ENCODE measurements at regions not wholly inside any gene's neighbourhood (a gene's known extent, or its start where the extent isn't known, plus 50 kb on each side); places are given as distances from the start of the nearest gene placed in this dataset.

DNA sequence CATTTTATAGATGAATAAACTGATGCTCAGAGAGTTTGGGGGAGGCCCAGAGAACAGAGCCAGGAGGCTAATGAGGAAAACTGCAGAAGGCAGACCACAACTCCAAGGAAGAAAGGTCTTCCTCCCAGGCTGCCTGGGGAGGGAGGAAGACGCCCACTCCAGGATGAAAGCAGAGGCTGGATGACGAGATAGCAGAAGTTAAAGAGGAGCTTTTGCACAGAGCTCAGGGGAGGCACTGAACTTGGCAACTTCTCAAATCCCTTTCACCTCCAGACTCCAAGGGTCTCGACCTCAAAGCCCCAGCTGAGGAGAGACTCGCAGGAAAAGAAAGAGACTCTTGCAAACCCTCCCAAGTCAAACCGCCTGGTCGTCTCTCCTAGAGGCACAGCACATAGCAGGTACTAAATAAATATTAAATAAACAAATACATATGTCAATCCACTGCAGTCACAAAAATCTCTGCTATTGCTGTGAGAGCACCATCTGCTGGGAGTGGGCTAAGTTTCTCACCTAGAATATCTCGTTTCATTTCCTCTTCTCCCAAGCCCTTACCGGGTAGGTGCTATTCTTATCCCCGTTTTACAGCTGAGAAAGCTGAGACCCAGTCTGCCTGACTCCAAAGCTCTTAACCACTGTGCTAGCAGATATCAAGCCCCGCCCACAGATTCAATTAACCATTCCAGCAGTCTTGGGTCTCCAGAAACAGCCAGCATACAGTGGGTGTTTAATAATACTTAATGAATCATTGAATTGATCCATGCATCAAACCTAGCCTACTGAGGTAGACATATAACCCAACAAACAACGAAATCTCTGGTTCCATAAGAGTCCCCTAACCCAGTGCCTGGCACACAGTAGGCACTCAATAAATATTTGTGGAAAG, 97.8 kb upstream of the HAND1 start:
- H3K4me1 ChIP-seq (ENCODE audit: control insufficient read depth, insufficient read depth, low read length) = no peaks in the 10 kb centered on the region
- no peak overlapping the region for H3K4me3 ChIP-seq (ENCODE audit: low read length)
- no peak overlapping the region for H3K9ac ChIP-seq (ENCODE audit: low read length)
- H3K36me3 ChIP-seq (ENCODE audit: control insufficient read depth, insufficient read depth, low read length) = no peaks in the 10 kb centered on the region
- no peaks in the 10 kb centered on the region for H3K27me3 ChIP-seq (ENCODE audit: control insufficient read depth, insufficient read depth, low read length)
- no peak overlapping the region for H3K27ac ChIP-seq (ENCODE audit: low read depth, low read length)

GRCh38 chr5:154573011-154573410, 95.0 kb upstream of the HAND1 start:
- H3K27ac ChIP-seq (ENCODE audit: low read depth, low read length) = no peak overlapping the region
- no peaks in the 10 kb centered on the region for H3K4me1 ChIP-seq (ENCODE audit: control insufficient read depth, insufficient read depth, low read length)
- no peaks in the 10 kb centered on the region for H3K36me3 ChIP-seq (ENCODE audit: control insufficient read depth, insufficient read depth, low read length)
- no peak overlapping the region for H3K4me3 ChIP-seq (ENCODE audit: low read length)
- H3K9ac ChIP-seq (ENCODE audit: low read length) = no peak overlapping the region
- no peaks in the 10 kb centered on the region for H3K27me3 ChIP-seq (ENCODE audit: control insufficient read depth, insufficient read depth, low read length)

DNA sequence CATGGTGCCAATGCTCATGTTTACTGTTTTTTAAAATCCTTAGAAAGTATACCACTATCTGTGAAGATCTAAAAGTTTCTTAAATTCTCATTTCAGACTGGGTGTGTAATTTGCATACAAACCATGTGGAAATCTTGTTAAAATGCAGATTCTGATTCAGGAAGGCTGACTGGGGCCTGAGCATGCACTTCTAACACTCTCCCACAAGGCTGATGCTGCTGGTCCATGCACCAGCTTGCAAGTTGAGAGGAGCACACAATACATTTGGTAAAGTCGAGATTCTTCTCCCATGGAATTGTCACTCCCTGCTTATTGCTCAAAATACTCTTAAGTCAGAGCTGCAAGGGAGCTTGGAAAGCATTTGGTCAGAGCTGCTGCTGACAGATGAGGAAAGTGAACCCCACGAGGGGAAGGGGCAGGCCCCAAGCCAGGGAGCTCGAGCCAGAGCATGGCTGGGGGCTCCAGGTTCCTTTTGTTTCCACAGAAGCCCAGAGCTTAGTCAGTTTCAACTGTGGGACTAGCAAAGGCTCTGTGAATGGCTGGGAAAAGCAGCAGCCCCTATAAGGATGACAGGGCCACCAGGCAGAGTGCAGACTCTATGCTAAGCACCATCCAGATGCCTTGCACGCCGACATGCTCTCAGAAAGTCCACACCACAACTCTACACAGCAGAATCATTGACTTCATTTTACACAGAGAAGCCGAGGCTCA, 93.5 kb upstream of the HAND1 start:
- Histone ChIP-seq H3K27me3 (ENCODE audit: control insufficient read depth, insufficient read depth, low read length) (no peaks in the 10 kb centered on the region), H3K27ac (ENCODE audit: low read depth, low read length) (no peak overlapping the region), H3K4me1 (ENCODE audit: control insufficient read depth, insufficient read depth, low read length) (no peaks in the 10 kb centered on the region), H3K4me3 (ENCODE audit: low read length) (no peak overlapping the region), H3K9ac (ENCODE audit: low read length) (no peak overlapping the region), H3K36me3 (ENCODE audit: control insufficient read depth, insufficient read depth, low read length) (no peaks in the 10 kb centered on the region)

DNA sequence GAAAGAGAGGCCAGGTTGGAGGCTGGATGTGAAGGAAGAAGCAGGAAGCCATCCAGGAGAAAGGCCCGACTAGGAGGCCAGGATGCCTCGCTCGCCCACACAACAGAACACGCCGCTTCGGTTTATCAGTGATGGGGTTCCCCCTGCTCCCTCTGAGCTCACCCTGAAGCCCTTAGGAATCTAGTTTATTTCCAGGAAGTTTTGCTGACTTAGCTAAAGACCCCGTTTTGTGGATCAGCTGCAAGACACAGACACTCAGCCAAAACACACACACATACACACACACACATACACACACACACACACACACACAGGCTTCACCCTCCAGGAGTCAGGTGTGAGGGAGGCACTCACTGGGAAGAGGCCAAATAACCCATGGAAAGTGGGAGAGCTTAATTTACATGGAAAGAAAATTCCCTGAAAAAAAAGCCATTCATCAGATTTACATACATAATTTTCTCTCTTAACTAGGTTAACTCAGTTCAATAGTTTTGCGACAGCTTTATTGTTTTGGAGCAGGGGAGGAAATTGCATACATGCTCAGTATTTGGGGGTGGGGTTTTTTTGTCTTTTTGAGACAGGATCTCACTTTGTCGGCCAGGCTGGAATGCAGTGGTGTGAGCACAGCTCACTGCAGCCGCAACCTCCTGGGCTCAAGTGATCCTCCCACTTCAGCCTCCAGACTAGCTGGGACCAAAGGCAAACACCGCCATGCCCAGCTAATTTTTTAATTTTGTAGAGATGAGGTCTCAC, 92.7 kb upstream of the HAND1 start:
- Histone ChIP-seq H3K36me3 (ENCODE audit: control insufficient read depth, insufficient read depth, low read length) (no peaks in the 10 kb centered on the region), H3K4me1 (ENCODE audit: control insufficient read depth, insufficient read depth, low read length) (no peaks in the 10 kb centered on the region), H3K27ac (ENCODE audit: low read depth, low read length) (no peak overlapping the region), H3K4me3 (ENCODE audit: low read length) (no peak overlapping the region), H3K9ac (ENCODE audit: low read length) (no peak overlapping the region), H3K27me3 (ENCODE audit: control insufficient read depth, insufficient read depth, low read length) (no peaks in the 10 kb centered on the region)

- Histone ChIP-seq H3K27ac (ENCODE audit: low read depth, low read length) (no peak overlapping the region), H3K27me3 (ENCODE audit: control insufficient read depth, insufficient read depth, low read length) (no peaks in the 10 kb centered on the region), H3K4me1 (ENCODE audit: control insufficient read depth, insufficient read depth, low read length) (no peaks in the 10 kb centered on the region), H3K4me3 (ENCODE audit: low read length) (no peak overlapping the region), H3K36me3 (ENCODE audit: control insufficient read depth, insufficient read depth, low read length) (no peaks in the 10 kb centered on the region), H3K9ac (ENCODE audit: low read length) (no peak overlapping the region)
These were observed 90.6 kb upstream of the HAND1 start for GRCh38 chr5:154568589-154568988.

GRCh38 chr5:154567155-154567554, 89.1 kb upstream of the HAND1 start:
- Histone ChIP-seq H3K36me3 (ENCODE audit: control insufficient read depth, insufficient read depth, low read length) (no peaks in the 10 kb centered on the region), H3K4me1 (ENCODE audit: control insufficient read depth, insufficient read depth, low read length) (no peaks in the 10 kb centered on the region), H3K4me3 (ENCODE audit: low read length) (no peak overlapping the region), H3K9ac (ENCODE audit: low read length) (no peak overlapping the region), H3K27me3 (ENCODE audit: control insufficient read depth, insufficient read depth, low read length) (no peaks in the 10 kb centered on the region), H3K27ac (ENCODE audit: low read depth, low read length) (no peak overlapping the region)

DNA sequence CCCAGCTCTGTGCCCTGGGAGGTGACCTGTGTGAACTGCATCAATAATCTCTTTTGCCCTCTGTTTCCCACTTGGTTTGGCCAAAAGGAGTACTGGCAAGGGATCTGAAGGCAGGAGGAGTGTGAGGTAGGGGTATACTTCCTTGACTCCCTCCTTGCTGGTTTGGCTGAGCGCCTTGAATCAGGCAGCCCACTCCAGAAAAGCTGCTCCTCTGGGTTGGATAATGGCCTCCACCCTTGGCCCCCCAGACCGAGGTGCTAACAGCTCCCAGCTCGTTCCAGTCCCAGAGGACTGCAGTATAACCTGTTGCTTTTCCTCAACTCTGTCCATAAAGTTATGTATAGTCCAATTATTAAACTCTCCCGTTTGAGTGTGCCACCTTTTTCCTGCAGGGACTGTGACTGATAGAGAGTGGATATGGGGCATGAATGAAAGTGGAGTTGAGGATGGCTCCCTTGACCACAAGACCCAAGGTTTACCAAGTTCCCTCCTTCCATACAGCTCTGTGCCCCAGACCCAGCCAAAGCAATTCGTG, 88.2 kb upstream of the HAND1 start:
- Histone ChIP-seq H3K4me1 (ENCODE audit: control insufficient read depth, insufficient read depth, low read length) (no peaks in the 10 kb centered on the region), H3K27ac (ENCODE audit: low read depth, low read length) (no peak overlapping the region), H3K9ac (ENCODE audit: low read length) (no peak overlapping the region), H3K27me3 (ENCODE audit: control insufficient read depth, insufficient read depth, low read length) (no peaks in the 10 kb centered on the region), H3K4me3 (ENCODE audit: low read length) (no peak overlapping the region), H3K36me3 (ENCODE audit: control insufficient read depth, insufficient read depth, low read length) (no peaks in the 10 kb centered on the region)

DNA sequence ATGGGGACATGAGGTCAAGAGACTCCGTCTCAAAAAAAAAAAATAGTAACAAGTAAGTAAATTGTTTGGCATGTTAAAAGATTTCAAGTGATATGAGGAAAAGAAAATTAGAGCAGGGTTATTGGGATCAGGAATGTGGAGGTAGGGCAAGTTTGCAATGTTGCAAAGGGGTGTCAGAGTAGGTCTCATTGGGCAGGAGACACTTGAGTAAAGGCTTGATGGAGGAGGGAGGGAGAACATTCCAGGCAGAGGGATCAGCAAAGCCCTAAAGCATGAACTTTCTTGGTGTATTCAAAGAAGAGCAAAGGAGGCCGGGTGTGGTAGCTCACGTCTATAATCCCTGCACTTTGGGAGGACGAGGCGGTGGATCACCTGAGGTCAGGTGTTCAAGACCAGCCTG, 87.1 kb upstream of the HAND1 start:
- Histone ChIP-seq H3K4me1 (ENCODE audit: control insufficient read depth, insufficient read depth, low read length) (no peaks in the 10 kb centered on the region), H3K9ac (ENCODE audit: low read length) (no peak overlapping the region), H3K27ac (ENCODE audit: low read depth, low read length) (no peak overlapping the region), H3K4me3 (ENCODE audit: low read length) (no peak overlapping the region), H3K27me3 (ENCODE audit: control insufficient read depth, insufficient read depth, low read length) (no peaks in the 10 kb centered on the region), H3K36me3 (ENCODE audit: control insufficient read depth, insufficient read depth, low read length) (no peaks in the 10 kb centered on the region)

DNA sequence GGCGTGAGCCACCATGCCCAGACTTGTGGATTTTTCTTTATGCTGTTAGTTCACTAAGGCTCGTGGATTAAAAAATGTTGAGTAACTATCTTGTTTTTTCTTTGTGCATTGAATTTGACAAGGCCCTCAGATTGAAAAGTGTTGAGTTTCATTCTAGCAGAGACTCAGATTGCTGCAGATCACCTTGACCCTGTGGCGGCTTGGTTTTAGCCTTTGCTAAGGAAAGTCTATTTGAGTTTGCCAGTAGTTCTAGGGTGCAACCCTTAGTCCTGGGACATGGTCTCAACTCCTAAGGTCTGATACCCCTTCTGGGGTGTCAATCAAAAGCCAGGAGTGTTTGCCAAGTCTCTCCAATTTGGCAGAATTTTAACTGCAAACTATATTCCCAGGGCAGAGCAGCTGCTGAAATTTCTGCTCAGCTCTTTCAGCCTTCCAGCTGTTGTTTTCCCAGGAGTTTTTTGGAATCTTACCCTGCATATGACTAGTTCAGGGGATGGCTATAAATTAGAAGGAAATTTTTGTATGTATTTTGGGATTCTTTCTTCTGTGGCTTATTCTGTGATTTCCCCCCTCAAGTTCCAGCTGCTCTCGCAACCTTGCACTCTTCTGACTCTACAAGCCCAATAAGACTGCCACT, 84.3 kb upstream of the HAND1 start:
- H3K36me3 ChIP-seq (ENCODE audit: control insufficient read depth, insufficient read depth, low read length) = no peaks in the 10 kb centered on the region
- H3K27me3 ChIP-seq (ENCODE audit: control insufficient read depth, insufficient read depth, low read length) = no peaks in the 10 kb centered on the region
- H3K4me3 ChIP-seq (ENCODE audit: low read length) = no peak overlapping the region
- H3K4me1 ChIP-seq (ENCODE audit: control insufficient read depth, insufficient read depth, low read length) = no peaks in the 10 kb centered on the region
- H3K27ac ChIP-seq (ENCODE audit: low read depth, low read length) = no peak overlapping the region
- no peak overlapping the region for H3K9ac ChIP-seq (ENCODE audit: low read length)

- Histone ChIP-seq H3K36me3 (ENCODE audit: control insufficient read depth, insufficient read depth, low read length) (no peaks in the 10 kb centered on the region), H3K4me3 (ENCODE audit: low read length) (no peak overlapping the region), H3K9ac (ENCODE audit: low read length) (no peak overlapping the region), H3K27me3 (ENCODE audit: control insufficient read depth, insufficient read depth, low read length) (no peaks in the 10 kb centered on the region), H3K27ac (ENCODE audit: low read depth, low read length) (no peak overlapping the region), H3K4me1 (ENCODE audit: control insufficient read depth, insufficient read depth, low read length) (no peaks in the 10 kb centered on the region)
These were observed 81.6 kb upstream of the HAND1 start for GRCh38 chr5:154559398-154560276.

DNA sequence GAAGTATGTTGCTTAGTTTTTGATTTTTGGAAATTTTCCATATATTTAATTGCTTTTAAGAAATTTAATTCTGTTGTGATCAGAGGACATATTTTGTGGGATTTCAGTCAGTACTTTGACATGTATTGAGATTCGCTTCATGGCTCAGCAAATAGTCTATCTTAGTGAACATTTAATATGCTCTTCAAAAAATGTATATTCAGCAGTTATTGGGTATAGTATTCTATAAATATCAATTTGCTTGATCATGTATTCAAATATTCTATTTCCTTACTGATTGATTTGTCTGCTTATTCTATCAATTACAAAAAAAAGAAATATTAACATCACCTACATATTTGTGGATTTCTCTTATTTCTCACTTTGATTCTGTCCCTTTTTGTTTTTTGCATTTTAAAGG, 79.5 kb upstream of the HAND1 start:
- Histone ChIP-seq H3K27ac (ENCODE audit: low read depth, low read length) (no peak overlapping the region), H3K4me1 (ENCODE audit: control insufficient read depth, insufficient read depth, low read length) (no peaks in the 10 kb centered on the region), H3K9ac (ENCODE audit: low read length) (no peak overlapping the region), H3K27me3 (ENCODE audit: control insufficient read depth, insufficient read depth, low read length) (no peaks in the 10 kb centered on the region), H3K36me3 (ENCODE audit: control insufficient read depth, insufficient read depth, low read length) (no peaks in the 10 kb centered on the region), H3K4me3 (ENCODE audit: low read length) (no peak overlapping the region)
